GM21723 (cell line): ENCODE measurements at regions not wholly inside any gene's neighbourhood (a gene's known extent, or its start where the extent isn't known, plus 50 kb on each side); places are given as distances from the start of the nearest gene placed in this dataset.

ENCODE experiments used
- ATAC-seq: cut with Tn5 transposase; IDR thresholded peaks from one replicate; pipeline ENCODE4 v1.9.1; 2021; ENCODE audit warnings: mild to moderate bottlenecking, moderate library complexity; ENCODE audit not compliant: unreplicated experiment

GRCh38 chr4:27702730-27703431 lies 842.2 kb downstream of the STIM2 start:
- no peak for ATAC-seq

- ATAC-seq = no peak
These were observed 843.1 kb downstream of the STIM2 start for GRCh38 chr4:27703771-27704170.

DNA sequence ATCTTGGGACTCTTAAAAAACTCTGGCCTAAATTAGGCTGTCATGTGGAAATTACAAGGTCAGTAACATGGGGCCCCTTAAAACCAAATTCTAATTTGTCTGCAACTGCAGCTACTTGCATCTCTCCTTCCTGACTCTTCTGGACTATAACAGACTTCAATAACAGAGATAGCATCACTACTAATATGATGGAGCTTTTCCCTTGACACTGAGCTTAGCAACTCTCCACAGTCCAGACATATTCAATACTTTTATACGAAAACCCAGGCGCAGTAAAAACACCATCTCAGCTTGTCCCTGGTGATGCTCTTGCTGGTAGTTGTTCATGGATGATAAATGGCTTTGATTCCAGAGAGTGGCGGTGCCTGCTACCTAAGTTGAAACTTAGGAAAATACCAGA lies 850.4 kb downstream of the STIM2 start:
- ATAC-seq = no peak

DNA sequence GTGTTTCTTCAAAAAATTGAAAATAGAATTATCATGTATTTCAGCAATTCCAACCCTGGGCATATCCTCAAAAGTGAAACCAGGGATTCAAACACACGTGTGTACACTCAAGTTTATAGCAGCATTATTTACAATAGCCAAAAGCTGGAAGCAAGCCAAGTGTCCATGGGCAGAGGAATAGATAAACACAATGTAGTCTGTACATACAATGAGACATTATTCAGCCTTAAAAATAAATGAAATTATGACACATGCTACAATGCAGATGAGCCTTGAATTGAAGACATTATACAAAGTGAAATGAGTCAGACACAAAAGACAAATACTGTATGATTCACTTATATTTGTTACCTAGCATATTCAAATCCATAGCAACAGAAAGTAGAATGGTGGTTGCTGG lies 853.4 kb downstream of the STIM2 start:
- no peak for ATAC-seq

GRCh38 chr4:27716693-27717430 lies 856.2 kb downstream of the STIM2 start:
- ATAC-seq = no peak

DNA sequence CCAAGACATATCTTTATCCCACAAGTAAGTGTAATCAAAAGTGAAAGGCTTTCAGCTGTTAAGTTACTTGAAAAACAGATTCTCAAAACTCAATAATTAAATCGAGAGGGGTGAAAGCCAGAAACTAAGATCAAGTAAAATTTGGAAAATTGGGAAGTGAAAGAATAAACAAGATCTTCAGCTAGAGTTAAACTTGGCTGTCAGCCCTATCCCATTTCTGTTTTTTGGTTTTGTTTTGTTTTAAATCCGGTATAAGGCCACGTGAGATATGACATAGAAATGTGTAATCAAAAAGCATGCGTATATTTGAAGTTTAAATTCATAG lies 856.8 kb downstream of the STIM2 start:
- ATAC-seq = no peak

- ATAC-seq = no peak
These were observed 859.5 kb downstream of the STIM2 start for GRCh38 chr4:27720010-27720766.

- no peak for ATAC-seq
These were observed 860.6 kb downstream of the STIM2 start for GRCh38 chr4:27721193-27721592.

DNA sequence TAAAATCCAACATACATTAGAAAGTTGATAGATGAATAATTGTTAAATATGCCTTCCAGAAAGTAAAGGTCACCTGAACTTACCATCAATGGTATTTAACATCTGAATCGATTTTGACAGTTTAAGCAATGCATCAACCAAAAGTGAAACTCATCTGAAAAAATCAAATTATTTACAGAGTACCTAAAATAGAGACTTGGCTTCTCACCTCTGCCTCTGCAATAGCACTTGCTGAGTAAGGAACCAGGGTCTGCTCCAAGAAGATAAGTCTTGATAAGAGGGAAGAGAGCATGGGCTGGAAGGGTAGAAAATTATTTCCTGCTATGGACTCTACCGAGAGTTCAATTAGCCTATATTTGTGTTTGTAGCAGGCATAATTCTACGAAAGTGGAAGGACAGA lies 868.3 kb downstream of the STIM2 start:
- no peak for ATAC-seq

DNA sequence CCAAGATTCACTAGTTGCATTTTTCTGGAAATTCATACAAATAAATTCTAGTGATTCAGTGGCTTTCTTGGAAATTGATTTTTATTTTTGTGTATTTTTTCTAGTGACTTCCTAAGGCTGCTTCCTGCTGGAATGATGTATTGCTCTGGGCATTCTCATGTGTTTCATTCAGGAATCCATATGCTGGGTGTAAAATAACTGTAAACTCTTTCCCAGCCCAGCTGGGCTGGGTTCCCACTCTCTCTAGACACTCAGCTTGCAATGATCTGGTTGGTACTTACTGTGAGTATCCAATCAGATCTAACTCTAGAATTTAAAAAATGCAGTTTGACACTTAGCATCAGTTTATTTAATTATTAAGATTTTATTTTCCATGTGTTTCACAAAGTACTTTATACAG lies 882.2 kb downstream of the STIM2 start:
- ATAC-seq = no peak

GRCh38 chr4:27759611-27760575 lies 899.3 kb downstream of the STIM2 start:
- no peak for ATAC-seq

DNA sequence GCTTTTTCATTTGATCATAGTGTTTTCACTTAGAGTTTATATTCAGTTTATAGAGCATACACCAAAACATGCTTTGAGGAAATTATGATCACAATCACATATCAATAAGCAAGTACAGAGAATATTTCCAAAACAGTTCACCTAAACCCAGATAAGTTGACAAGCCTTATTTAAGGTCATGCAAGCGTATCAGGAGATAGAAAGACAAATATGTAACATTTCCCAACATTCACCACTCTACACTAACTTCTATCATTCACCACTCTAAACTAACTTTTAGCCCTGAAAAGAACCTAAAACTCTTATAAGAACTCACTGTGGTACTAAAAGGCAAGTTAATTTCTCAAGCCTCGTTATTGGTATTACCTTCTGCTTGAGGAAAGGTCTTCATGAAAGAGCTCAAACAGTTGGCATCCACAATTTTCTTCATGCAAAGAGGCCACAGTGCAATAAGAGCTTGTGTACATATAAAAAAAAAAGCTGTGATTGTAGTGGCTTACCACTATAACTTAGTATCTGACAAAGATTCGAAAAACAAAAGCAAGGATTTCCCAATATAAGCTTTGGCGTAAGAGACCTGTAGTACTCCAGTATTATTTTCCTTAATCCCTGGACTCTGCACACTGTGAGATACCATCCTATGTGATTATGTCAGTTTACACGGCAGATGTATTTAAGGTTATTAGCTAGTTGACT lies 903.3 kb downstream of the STIM2 start:
- ATAC-seq = no peak

GRCh38 chr4:27764526-27764837 lies 903.8 kb downstream of the STIM2 start:
- ATAC-seq = no peak

GRCh38 chr4:27770895-27771294 lies 910.3 kb downstream of the STIM2 start:
- ATAC-seq = no peak

DNA sequence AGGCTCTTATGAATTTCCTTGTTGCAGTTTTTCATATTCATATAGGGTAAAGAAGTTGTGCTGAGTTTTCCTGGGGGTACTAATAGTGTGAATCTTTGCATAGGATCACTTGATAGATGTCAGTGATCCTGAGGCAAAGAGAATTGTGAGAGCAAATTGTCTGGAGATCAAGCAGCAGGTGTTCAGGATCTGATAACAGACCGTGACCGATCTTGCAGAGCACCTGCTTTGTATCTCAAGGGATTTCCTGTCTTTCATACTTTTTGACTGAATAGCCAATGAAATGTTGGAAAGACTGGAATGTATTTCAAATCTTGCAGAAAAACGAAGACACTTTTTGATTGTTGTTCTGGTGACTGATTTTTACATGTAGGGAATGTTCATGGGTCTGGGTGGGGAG lies 914.5 kb downstream of the STIM2 start:
- ATAC-seq = no peak

- no peak for ATAC-seq
These were observed 919.2 kb downstream of the STIM2 start for GRCh38 chr4:27779827-27780226.

DNA sequence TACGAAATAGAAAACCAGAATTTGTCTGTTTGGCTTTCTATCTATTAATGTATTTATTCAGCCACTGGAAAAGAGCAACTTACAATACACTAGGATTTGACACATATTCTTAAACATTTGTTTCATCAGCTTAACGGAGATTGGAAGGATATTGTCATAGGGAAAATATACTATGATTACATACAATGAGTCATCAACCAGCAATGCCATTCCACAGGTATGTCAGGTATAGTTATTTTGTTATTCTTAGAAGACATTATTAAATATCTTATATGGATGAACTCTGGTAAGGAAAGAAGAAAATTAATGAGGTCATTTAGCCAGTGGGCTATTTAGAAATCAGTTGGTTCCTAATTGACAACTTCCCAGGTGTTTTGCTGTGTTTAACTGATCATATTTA lies 926.6 kb downstream of the STIM2 start:
- ATAC-seq = no peak

DNA sequence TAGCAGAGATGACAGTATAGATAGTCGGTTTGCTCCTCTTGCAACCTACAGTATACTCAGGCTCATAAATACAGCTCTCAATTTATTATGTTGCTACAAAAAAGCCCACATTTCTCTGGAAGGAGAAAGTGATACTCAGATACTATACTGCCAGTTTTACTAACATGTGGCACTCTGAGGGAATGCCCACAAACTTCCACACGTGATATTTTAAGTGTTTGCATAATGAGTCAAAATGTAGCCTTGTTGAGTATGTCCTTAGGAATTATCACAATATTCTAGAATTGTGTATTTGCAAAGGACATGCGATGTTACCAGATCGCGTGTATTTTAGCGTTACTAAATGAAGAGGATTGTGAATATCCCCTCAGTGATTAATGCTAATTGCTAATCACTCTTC lies 929.1 kb downstream of the STIM2 start:
- no peak for ATAC-seq

- no peak for ATAC-seq
These were observed 930.3 kb downstream of the STIM2 start for GRCh38 chr4:27790911-27791310.

DNA sequence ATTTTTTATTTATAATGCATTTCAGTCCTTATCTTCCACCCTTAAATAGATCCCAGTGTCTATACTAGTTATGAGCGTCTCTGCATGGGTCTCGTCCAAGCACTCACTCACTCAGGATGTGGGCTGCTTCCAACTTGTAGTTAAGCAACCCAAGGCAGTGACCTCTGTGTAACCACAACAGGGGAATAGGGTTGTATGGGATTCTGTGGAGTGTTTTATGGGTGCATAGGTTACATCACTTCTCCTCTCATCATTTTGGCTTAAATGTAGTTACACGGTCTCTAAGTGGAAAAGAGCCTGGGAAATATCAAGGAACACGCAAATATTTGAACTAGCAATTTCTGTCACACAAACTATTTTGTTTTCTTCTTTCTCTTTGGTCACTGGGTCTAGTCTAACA lies 931.0 kb downstream of the STIM2 start:
- ATAC-seq = no peak

DNA sequence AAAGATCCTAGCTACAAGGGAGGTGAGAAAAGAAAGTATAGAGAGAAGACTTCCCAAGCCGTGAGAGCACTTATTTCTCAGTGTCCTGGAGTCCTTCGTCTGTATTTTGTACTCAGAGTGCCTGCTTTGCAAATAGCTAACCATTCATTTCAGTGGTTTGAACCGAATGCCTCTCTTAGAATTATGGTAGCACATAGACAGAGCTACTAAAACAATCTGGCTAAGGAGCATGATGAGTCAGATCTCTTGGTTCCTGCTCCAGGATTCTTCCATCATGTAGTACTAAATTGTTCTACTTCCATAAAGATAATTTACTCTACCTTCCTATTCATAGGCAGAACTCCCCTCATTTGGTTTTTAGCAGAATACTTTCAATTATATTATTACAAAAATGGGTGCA lies 946.6 kb downstream of the STIM2 start:
- ATAC-seq = no peak
